Kidney epithelial cell (primary cell): ENCODE measurements at regions not wholly inside any gene's neighbourhood (a gene's known extent, or its start where the extent isn't known, plus 50 kb on each side); places are given as distances from the start of the nearest gene placed in this dataset.
"Not testable (repeated sequence)": the region's sequence is repeated elsewhere in the genome, so short reads cannot be mapped to it uniquely, and the experiment has no call there.

ENCODE experiments used
- DNase-seq: peaks from one replicate; pipeline ENCODE4 v3.0.0-alpha.2; 2010; ENCODE audit warnings: low read depth
- H3K27me3 ChIP-seq: 2 replicates; pipeline ENCODE4 v1.6.0; 2011; ENCODE audit warnings: low read length; ENCODE audit not compliant: control insufficient read depth, insufficient read depth
- H3K36me3 ChIP-seq: 2 replicates; pipeline ENCODE4 v1.5.1; 2011; ENCODE audit warnings: low read length; ENCODE audit not compliant: control insufficient read depth, insufficient read depth
- H3K4me3 ChIP-seq: 2 replicates; pipeline ENCODE4 v1.5.1; 2011; ENCODE audit warnings: low read depth, mild to moderate bottlenecking, control low read depth, low read length
- TF ChIP-seq, protein P1 (sequence below): IDR thresholded peaks from 2 replicates; pipeline ENCODE4 v1.5.1; 2011; ENCODE audit warnings: mild to moderate bottlenecking, moderate library complexity, low read length, control low read depth, inconsistent platforms; ENCODE audit not compliant: insufficient read depth, poor library complexity, severe bottlenecking

DNA sequence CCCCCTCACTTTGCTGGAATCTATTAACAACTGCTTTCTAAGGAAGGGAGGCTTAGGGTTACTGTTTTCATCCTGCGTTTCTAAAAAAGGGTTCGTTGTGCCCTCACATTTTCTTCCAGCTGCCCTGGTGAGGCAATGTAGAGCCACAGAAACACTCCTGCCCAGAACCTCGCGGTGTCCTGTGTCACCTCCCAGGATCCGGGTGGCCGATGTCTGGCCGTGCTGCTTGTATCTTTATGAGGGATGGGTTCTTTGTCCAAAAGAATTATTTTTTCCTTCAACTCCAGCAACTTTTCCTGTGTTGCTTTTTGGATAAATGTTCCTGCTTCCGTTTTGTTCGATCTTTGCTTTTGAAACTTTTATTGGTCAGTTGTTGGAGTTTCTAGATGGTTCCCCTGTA lies 291.8 kb upstream of the HS6ST1 start:
- no peak for DNase-seq
- H3K4me3 ChIP-seq, result no peak overlapping the region
- H3K27me3 ChIP-seq, result no peaks in the 10 kb centered on the region
- TF ChIP-seq, protein P1, sequence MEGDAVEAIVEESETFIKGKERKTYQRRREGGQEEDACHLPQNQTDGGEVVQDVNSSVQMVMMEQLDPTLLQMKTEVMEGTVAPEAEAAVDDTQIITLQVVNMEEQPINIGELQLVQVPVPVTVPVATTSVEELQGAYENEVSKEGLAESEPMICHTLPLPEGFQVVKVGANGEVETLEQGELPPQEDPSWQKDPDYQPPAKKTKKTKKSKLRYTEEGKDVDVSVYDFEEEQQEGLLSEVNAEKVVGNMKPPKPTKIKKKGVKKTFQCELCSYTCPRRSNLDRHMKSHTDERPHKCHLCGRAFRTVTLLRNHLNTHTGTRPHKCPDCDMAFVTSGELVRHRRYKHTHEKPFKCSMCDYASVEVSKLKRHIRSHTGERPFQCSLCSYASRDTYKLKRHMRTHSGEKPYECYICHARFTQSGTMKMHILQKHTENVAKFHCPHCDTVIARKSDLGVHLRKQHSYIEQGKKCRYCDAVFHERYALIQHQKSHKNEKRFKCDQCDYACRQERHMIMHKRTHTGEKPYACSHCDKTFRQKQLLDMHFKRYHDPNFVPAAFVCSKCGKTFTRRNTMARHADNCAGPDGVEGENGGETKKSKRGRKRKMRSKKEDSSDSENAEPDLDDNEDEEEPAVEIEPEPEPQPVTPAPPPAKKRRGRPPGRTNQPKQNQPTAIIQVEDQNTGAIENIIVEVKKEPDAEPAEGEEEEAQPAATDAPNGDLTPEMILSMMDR, result no peak
- no peaks in the 10 kb centered on the region for H3K36me3 ChIP-seq

DNA sequence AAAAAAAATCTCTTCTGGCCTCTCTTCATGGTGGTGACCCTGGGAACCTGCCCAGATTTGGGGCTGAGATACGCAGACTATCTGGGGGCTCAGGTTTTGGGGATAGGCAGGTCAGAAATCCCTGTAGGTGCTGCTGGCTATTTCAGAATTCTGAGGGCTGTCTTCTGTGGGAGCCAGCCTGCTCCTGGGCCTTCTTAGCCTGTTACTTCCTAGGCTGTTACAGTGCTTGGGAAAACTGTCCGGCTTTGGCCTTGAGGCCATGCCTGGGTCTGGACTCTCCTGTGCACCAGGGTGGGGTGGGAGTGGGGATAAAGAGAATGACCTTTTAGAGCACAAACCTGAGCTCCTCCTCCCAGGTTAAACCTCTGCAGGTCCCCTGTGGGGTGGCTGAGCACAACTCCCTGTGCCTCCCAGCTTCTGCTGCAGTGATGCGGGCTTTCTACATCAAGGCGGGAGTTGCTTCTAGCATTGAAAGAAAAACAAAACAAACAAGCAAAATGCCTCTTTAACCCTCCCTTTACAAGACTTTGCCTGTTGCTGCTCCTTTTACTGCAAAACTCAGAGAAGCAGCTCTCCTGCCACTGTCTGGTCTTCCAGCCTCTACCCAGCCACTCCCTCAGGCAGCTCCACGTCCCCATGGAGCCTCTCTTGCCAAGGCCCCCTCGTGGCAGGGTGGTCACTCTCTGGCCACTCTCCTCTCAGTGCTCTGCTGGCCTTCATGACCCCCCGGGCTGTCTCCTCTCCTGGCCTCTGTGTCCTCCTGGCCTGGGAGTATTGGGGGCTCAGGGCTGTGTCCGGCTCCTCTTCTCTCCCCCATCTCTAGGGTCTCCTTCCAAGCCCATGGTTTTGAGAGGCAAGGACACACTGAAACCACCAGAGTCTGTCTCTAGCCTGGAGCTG lies 293.0 kb upstream of the HS6ST1 start:
- Histone ChIP-seq H3K27me3 (no peaks in the 10 kb centered on the region), H3K36me3 (no peaks in the 10 kb centered on the region), H3K4me3 (no peak overlapping the region)
- TF ChIP-seq, protein P1, result no peak
- no peak for DNase-seq

DNA sequence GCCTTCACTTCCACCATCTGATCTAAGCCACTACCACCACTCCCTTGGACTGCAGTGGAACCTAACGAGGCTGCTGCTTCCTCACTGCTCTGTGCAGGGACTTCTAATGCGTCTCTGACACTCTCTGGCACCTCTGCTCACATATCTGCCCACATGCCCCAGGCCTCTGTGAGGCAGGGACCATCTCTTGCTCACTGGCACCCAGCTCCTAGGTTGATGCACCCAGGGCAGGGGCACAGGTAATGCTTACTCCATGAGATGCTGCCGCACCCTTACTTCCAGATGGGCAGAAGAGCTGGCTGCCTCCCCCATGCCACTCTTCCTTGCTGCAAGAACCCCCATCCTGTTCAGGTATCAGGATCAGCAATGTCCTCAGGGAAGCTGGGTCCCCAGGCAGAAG lies 294.0 kb upstream of the HS6ST1 start:
- TF ChIP-seq, protein P1, result no peak

DNA sequence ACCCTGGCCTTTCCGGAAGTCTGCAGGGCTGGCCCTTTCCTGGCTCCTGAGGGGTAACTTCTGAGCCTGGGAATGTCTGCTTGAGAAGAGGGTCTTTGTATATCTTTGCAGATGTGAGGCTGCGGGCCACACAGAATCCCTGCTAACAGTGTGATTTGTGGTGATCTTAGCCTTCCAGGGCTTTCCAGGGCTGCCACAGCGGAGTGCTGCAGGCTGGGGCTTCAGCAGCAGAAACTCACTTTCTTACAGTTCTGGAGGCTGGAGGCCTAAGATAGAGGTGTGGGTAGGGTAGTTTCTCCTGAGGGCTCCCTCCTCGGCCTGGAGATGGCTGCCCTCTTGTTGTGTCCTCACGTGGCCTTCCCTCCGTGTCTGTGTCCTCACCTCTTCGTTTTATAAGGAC lies 294.7 kb upstream of the HS6ST1 start:
- DNase-seq, result no peak
- TF ChIP-seq, protein P1, result no peak
- Histone ChIP-seq H3K4me3 (no peak overlapping the region), H3K27me3 (no peaks in the 10 kb centered on the region), H3K36me3 (no peaks in the 10 kb centered on the region)

More for the DNA sequence above, 294.0 kb upstream of the HS6ST1 start:
- Histone ChIP-seq H3K27me3 (no peaks in the 10 kb centered on the region), H3K36me3 (no peaks in the 10 kb centered on the region), H3K4me3 (no peak overlapping the region)
- DNase-seq, result no peak

DNA sequence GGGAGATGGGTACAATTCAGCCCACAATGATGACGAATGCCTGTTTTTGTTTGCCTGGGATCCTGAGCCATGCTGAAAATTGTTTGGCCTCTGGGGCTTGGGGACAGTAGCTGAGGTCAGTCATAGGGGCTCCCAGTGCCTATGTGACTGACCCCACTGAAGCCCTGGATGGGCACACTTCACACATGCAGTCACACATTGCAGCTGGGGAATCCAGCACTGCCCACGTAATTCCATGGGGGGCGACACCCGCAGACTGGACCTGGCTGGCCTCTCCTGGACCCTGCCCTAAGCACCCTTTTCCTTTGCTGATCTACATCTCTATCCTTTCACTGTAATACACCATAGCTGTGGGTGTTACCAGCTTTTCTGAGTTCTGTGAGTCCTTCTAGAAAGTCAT lies 295.2 kb upstream of the HS6ST1 start:
- TF ChIP-seq, protein P1, result no peak

DNA sequence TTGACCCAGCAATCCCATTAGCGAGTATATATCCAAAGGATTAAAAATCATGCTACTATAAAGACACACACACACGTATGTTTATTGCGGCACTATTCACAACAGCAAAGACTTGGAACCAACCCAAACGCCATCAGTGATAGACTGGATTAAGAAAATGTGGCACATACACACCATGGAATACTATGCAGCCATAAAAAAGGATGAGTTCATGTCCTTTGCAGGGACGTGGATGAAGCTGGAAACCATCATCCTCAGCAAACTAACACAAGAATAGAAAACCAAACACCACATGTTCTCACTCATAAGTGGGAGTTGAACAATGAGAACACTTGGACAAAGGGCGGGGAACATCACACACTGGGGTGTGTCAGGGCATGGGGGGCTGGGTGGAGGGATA lies 296.2 kb upstream of the HS6ST1 start:
- H3K36me3 ChIP-seq, H3K4me3 ChIP-seq, DNase-seq, H3K27me3 ChIP-seq: not testable (repeated sequence)

More for the DNA sequence above, 295.2 kb upstream of the HS6ST1 start:
- Histone ChIP-seq H3K4me3 (no peak overlapping the region), H3K36me3 (no peaks in the 10 kb centered on the region), H3K27me3 (no peaks in the 10 kb centered on the region)
- DNase-seq, result no peak
